B cell (primary cell): ENCODE measurements at regions not wholly inside any gene's neighbourhood (a gene's known extent, or its start where the extent isn't known, plus 50 kb on each side); places are given as distances from the start of the nearest gene placed in this dataset.
"Not testable (repeated sequence)": the region's sequence is repeated elsewhere in the genome, so short reads cannot be mapped to it uniquely, and the experiment has no call there.

Experiments used
- ATAC-seq: fragments of 200-7000 bp; cut with Tn5 transposase; one replicate; pipeline ENCODE4 v1.10.0; 2021; ENCODE audit warnings: low read depth, mild to moderate bottlenecking, moderate number of reproducible peaks, moderate library complexity
- CTCF ChIA-PET: fragments of 350-600 bp; sonication (Branson Sonifier 250); formaldehyde crosslinking; loops from one replicate; lab custom pipeline; 2021; ENCODE audit warnings: antibody characterized with exemption, inconsistent platforms; lab: Charles Lee
- POLR2A ChIA-PET: fragments of 350-600 bp; sonication (Branson Sonifier 250); formaldehyde crosslinking; loops from one replicate; lab custom pipeline; 2021; ENCODE audit warnings: antibody characterized with exemption; lab: Charles Lee
- DNase-seq: peaks from one replicate; pipeline ENCODE4 v3.0.0; 2013
- H2AFZ ChIP-seq: 2 replicates; pipeline ENCODE4 v1.6.1; 2012; ENCODE audit warnings: mild to moderate bottlenecking, low read depth, low read length; ENCODE audit not compliant: insufficient read depth, poor library complexity, severe bottlenecking
- H3K27ac ChIP-seq, 2 donors: 1 replicate in 1 of 2; 2 replicates in 1 of 2; pipeline ENCODE4 v1.5.1; 2012 to 2013; ENCODE audit warnings: low read length in 2 of 2, mild to moderate bottlenecking in 2 of 2, moderate library complexity in 1 of 2
- H3K27me3 ChIP-seq, 4 experiments: fragments of 200-600 bp in 1 of 4; sonication (generic) in 1 of 4; replicated peaks in 1 of 4; 1 replicate in 2 of 4; 2 replicates in 2 of 4; pipeline versions ENCODE4 v1.6.1 to v1.7.0; 2013 to 2016; ENCODE audit warnings: low read length in 3 of 4, mild to moderate bottlenecking in 2 of 4, mixed read lengths in 1 of 4, moderate library complexity in 1 of 4; ENCODE audit not compliant: insufficient read depth in 4 of 4, control insufficient read depth in 3 of 4; ENCODE audit errors: control extremely low read depth in 1 of 4
- H3K36me3 ChIP-seq, 2 experiments: replicated peaks in 1 of 2; 1 replicate in 1 of 2; 2 replicates in 1 of 2; pipeline versions ENCODE4 v1.6.1 to v1.7.1; 2013; ENCODE audit warnings: low read length in 1 of 2; ENCODE audit not compliant: insufficient read depth in 2 of 2, control insufficient read depth in 1 of 2; ENCODE audit errors: control extremely low read depth in 1 of 2, extremely low read depth in 1 of 2
- H3K4me1 ChIP-seq, 2 donors: fragments of 200-600 bp in 1 of 2; sonication (generic) in 1 of 2; 1 replicate in 1 of 2; 2 replicates in 1 of 2; pipeline versions ENCODE4 v1.5.1 to v1.6.1; 2013 to 2017; ENCODE audit warnings: low read length in 2 of 2; ENCODE audit not compliant: control insufficient read depth in 2 of 2, insufficient read depth in 2 of 2
- H3K4me2 ChIP-seq: replicated peaks from 2 replicates; pipeline ENCODE3; 2012; ENCODE audit warnings: mild to moderate bottlenecking, low read depth, low read length; ENCODE audit not compliant: poor library complexity, severe bottlenecking
- H3K4me3 ChIP-seq, 5 experiments: fragments of 200-600 bp in 1 of 5; sonication (generic) in 1 of 5; 1 replicate in 3 of 5; 2 replicates in 2 of 5; pipeline versions ENCODE4 v1.5.1 to v1.7.0; 2011 to 2016; ENCODE audit warnings: low read length in 4 of 5, mild to moderate bottlenecking in 4 of 5, low read depth in 2 of 5, control low read depth in 1 of 5, moderate library complexity in 1 of 5; ENCODE audit not compliant: insufficient read depth in 1 of 5; ENCODE audit errors: control extremely low read depth in 1 of 5, extremely low read depth in 1 of 5
- H3K79me2 ChIP-seq: fragments of 200-600 bp; sonication (generic); one replicate; pipeline ENCODE4 v1.6.0; 2016; ENCODE audit warnings: low read length; ENCODE audit not compliant: control insufficient read depth, insufficient read depth
- H3K9ac ChIP-seq: fragments of 200-600 bp; sonication (generic); 2 replicates; pipeline ENCODE4 v1.6.1; 2017; ENCODE audit warnings: mild to moderate bottlenecking, low read length, moderate library complexity
- H3K9me3 ChIP-seq, 3 donors: one replicate each; pipeline versions ENCODE4 v1.6.1 to v1.7.1; 2013; ENCODE audit warnings: low read length in 2 of 3; ENCODE audit not compliant: control insufficient read depth in 2 of 3, insufficient read depth in 1 of 3; ENCODE audit errors: control extremely low read depth in 1 of 3
- H4K20me1 ChIP-seq: 2 replicates; pipeline ENCODE4 v1.6.0; 2012; ENCODE audit warnings: mild to moderate bottlenecking, low read length; ENCODE audit not compliant: insufficient read depth, control insufficient read depth, poor library complexity, severe bottlenecking
- H3K27ac Mint-ChIP-seq: one replicate; pipeline ENCODE4 v1.8.0; 2021; ENCODE audit warnings: mixed read lengths
- H3K27me3 Mint-ChIP-seq: one replicate; pipeline ENCODE4 v1.8.0; 2021; ENCODE audit warnings: mixed read lengths
- H3K4me1 Mint-ChIP-seq: one replicate; pipeline ENCODE4 v1.8.0; 2021; ENCODE audit warnings: mixed read lengths
- H3K4me3 Mint-ChIP-seq: one replicate; pipeline ENCODE4 v1.8.0; 2021; ENCODE audit warnings: mixed read lengths
- H3K9me3 Mint-ChIP-seq: one replicate; pipeline ENCODE4 v1.8.0; 2022; ENCODE audit warnings: mixed read lengths; ENCODE audit not compliant: insufficient read depth
- CTCF ChIP-seq: fragments of 200-600 bp; IDR thresholded peaks from one replicate; pipeline ENCODE4 v1.8.0; 2022; ENCODE audit warnings: antibody characterized with exemption, mild to moderate bottlenecking
- EZH2 ChIP-seq: IDR thresholded peaks from 2 replicates; pipeline ENCODE4 v1.6.1; 2012; ENCODE audit warnings: borderline replicate concordance, low read depth, mild to moderate bottlenecking, moderate library complexity, low read length; ENCODE audit not compliant: insufficient read depth, poor library complexity, severe bottlenecking
- WGBS: methylation state at CpG from one replicate; pipeline ENCODE4 v1.1.5; 2013; ENCODE audit warnings: missing lambda C conversion rate; ENCODE audit not compliant: insufficient coverage; 5-methylcytosine and 5-hydroxymethylcytosine counted together
- intact Hi-C: fragments of 100-400 bp; cut with micrococcal nuclease; formaldehyde crosslinking; loops from one replicate; pipeline ENCODE4 v1.10.0; 2022

GRCh38 chr1:58968360-58968952 is 184.6 kb upstream of the JUN start:
- no peak for TF ChIP-seq EZH2
- TF ChIP-seq CTCF, result no peak
- H3K27me3 ChIP-seq, result no peaks in the 10 kb centered on the region
- peak overlapping the region; percentile 82 for H3K4me2 ChIP-seq
- peak overlapping the region; percentile 81 to 90 for H3K27ac ChIP-seq
- Mint-ChIP-seq H3K27me3 (no peaks in the 10 kb centered on the region), H3K4me1 (peaks cover 70% of the 10 kb centered on the region), H3K4me3 (peak overlapping the region; percentile 85), H3K9me3 (no peaks in the 10 kb centered on the region), H3K27ac (peak overlapping the region; percentile 100)
- H3K9me3 ChIP-seq, result no peaks in the 10 kb centered on the region
- peak; percentile 90 for ATAC-seq
- H3K4me1 ChIP-seq, result peaks cover 54 to 58% of the 10 kb centered on the region in 2 donors
- peak; percentile 86 for DNase-seq
- intact Hi-C loops, result loop anchor here (1.0 to 2.0 kb wide), 7 partner anchors 40 to 328 kb away; no protein-coding TSS in a partner anchor
- H3K79me2 ChIP-seq, result no peaks in the 10 kb centered on the region
- no peaks in the 10 kb centered on the region for H3K36me3 ChIP-seq
- H4K20me1 ChIP-seq, result no peaks in the 10 kb centered on the region
- ChIA-PET CTCF (interaction anchor here (0.6 to 2.3 kb wide), 18 partner anchors 15 to 791 kb away, joined by 3 to 9 read pairs (median 3); partner anchors contain the start of gene JUN), POLR2A (interaction anchor here (0.5 to 2.2 kb wide), 9 partner anchors 52 to 209 kb away, joined by 3 to 9 read pairs (median 4); partner anchors contain the start of gene JUN)
- peak overlapping the region in 3 of 5 experiments; percentile 29 to 59 (median 31) for H3K4me3 ChIP-seq
- peak overlapping the region; percentile 70 for H2AFZ ChIP-seq
- 4% methylated on average over 4 of the region's 4 CpGs for WGBS
- H3K9ac ChIP-seq, result peak overlapping the region; percentile 54

GRCh38 chr1:58969176-58969575 is 185.3 kb upstream of the JUN start:
- not testable (repeated sequence) for H3K27me3 Mint-ChIP-seq, H3K4me3 ChIP-seq, H2AFZ ChIP-seq, DNase-seq, ATAC-seq, H3K27me3 ChIP-seq, H3K9me3 Mint-ChIP-seq, H3K4me3 Mint-ChIP-seq, H3K9me3 ChIP-seq, H3K9ac ChIP-seq, H3K79me2 ChIP-seq, H4K20me1 ChIP-seq, H3K36me3 ChIP-seq
- H3K4me1 Mint-ChIP-seq, result peaks cover 65% of the 10 kb centered on the region
- H3K27ac Mint-ChIP-seq, result peak overlapping the region; percentile 100
- POLR2A ChIA-PET, result interaction anchor here (0.6 to 2.2 kb wide), 7 partner anchors 51 to 187 kb away, joined by 3 to 9 read pairs (median 4); partner anchors contain the start of gene JUN
- H3K4me1 ChIP-seq, result peaks cover 54 to 56% of the 10 kb centered on the region in 2 donors
- intact Hi-C loops, result loop anchor here (2.0 kb wide), 1 partner anchor 66 kb away; no protein-coding TSS in a partner anchor
- peak overlapping the region; percentile 81 to 90 for H3K27ac ChIP-seq
- CTCF ChIA-PET, result interaction anchor here (0.6 to 2.3 kb wide), 13 partner anchors 32 to 730 kb away, joined by 3 to 9 read pairs (median 3); partner anchors contain the start of gene JUN
- peak overlapping the region; percentile 82 for H3K4me2 ChIP-seq
